ENCODE measurements at regions not wholly inside any gene's neighbourhood (a gene's known extent, or its start where the extent isn't known, plus 50 kb on each side); places are given as distances from the start of the nearest gene placed in this dataset.

DNA sequence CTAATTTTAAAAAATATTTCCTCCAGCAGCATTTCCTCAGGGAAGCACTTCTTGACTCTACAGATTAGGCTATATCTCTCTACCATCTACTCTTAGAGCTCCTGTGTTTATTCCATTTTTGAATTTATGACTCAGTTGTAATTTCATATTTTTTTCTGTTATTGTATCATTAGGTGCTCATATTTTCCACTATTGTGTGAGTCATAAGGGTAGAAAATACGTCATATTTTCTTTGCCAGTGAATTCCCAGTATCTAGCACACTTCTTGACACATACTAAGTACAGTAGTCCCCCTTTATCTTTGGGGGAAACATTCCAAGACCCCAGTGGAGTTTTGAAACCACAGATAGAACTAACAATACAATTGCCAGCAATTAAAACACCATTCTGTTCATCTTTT is 431.2 kb downstream of the GASK1B start:
- Histone ChIP-seq H3K4me3 (ENCODE audit: low read depth in 1 of 3, low read length in 3 of 3) (no peak overlapping the region), H3K27ac (ENCODE audit: low read depth in 1 of 2, low read length in 2 of 2) (no peak overlapping the region), H3K9ac (ENCODE audit: low read depth in 1 of 2, low read length in 2 of 2) (no peak overlapping the region), H3K9me3 (ENCODE audit: control insufficient read depth in 4 of 4, low read length in 3 of 4) (no peaks in the 10 kb centered on the region), H3K4me1 (ENCODE audit: control insufficient read depth in 4 of 4, insufficient read depth in 4 of 4, low read length in 3 of 4) (no peaks in the 10 kb centered on the region), H3K27me3 (ENCODE audit: control insufficient read depth in 4 of 4, insufficient read depth in 4 of 4, low read length in 3 of 4) (no peaks in the 10 kb centered on the region), H3K36me3 (ENCODE audit: control insufficient read depth in 4 of 4, insufficient read depth in 3 of 4, low read depth in 1 of 4, low read length in 3 of 4) (no peaks in the 10 kb centered on the region)
- no peak for DNase-seq (ENCODE audit: low spot score)
- TF ChIP-seq NR2F2 (IDR thresholded peaks at IDR 0.05) (no peak), GABPA (IDR thresholded peaks at IDR 0.05 in 1 of 2, conservative IDR thresholded peaks at IDR 0.05 in 1 of 2) (no peak), SP1 (IDR thresholded peaks at IDR 0.05) (no peak), TAF1 (conservative IDR thresholded peaks at IDR 0.05) (no peak), FOXA2 (IDR thresholded peaks at IDR 0.05) (no peak), HNF4G (IDR thresholded peaks at IDR 0.05) (no peak), RAD21 (IDR thresholded peaks at IDR 0.05) (no peak), YY1 (IDR thresholded peaks at IDR 0.05) (no peak)
- TF ChIP-seq, protein P1, sequence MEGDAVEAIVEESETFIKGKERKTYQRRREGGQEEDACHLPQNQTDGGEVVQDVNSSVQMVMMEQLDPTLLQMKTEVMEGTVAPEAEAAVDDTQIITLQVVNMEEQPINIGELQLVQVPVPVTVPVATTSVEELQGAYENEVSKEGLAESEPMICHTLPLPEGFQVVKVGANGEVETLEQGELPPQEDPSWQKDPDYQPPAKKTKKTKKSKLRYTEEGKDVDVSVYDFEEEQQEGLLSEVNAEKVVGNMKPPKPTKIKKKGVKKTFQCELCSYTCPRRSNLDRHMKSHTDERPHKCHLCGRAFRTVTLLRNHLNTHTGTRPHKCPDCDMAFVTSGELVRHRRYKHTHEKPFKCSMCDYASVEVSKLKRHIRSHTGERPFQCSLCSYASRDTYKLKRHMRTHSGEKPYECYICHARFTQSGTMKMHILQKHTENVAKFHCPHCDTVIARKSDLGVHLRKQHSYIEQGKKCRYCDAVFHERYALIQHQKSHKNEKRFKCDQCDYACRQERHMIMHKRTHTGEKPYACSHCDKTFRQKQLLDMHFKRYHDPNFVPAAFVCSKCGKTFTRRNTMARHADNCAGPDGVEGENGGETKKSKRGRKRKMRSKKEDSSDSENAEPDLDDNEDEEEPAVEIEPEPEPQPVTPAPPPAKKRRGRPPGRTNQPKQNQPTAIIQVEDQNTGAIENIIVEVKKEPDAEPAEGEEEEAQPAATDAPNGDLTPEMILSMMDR (IDR thresholded peaks at IDR 0.05; ENCODE audit: low read depth, low read length, missing input control) = no peak
- TF ChIP-seq, protein P2, sequence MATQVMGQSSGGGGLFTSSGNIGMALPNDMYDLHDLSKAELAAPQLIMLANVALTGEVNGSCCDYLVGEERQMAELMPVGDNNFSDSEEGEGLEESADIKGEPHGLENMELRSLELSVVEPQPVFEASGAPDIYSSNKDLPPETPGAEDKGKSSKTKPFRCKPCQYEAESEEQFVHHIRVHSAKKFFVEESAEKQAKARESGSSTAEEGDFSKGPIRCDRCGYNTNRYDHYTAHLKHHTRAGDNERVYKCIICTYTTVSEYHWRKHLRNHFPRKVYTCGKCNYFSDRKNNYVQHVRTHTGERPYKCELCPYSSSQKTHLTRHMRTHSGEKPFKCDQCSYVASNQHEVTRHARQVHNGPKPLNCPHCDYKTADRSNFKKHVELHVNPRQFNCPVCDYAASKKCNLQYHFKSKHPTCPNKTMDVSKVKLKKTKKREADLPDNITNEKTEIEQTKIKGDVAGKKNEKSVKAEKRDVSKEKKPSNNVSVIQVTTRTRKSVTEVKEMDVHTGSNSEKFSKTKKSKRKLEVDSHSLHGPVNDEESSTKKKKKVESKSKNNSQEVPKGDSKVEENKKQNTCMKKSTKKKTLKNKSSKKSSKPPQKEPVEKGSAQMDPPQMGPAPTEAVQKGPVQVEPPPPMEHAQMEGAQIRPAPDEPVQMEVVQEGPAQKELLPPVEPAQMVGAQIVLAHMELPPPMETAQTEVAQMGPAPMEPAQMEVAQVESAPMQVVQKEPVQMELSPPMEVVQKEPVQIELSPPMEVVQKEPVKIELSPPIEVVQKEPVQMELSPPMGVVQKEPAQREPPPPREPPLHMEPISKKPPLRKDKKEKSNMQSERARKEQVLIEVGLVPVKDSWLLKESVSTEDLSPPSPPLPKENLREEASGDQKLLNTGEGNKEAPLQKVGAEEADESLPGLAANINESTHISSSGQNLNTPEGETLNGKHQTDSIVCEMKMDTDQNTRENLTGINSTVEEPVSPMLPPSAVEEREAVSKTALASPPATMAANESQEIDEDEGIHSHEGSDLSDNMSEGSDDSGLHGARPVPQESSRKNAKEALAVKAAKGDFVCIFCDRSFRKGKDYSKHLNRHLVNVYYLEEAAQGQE (IDR thresholded peaks at IDR 0.05) = no peak
- TF ChIP-seq, protein P3, sequence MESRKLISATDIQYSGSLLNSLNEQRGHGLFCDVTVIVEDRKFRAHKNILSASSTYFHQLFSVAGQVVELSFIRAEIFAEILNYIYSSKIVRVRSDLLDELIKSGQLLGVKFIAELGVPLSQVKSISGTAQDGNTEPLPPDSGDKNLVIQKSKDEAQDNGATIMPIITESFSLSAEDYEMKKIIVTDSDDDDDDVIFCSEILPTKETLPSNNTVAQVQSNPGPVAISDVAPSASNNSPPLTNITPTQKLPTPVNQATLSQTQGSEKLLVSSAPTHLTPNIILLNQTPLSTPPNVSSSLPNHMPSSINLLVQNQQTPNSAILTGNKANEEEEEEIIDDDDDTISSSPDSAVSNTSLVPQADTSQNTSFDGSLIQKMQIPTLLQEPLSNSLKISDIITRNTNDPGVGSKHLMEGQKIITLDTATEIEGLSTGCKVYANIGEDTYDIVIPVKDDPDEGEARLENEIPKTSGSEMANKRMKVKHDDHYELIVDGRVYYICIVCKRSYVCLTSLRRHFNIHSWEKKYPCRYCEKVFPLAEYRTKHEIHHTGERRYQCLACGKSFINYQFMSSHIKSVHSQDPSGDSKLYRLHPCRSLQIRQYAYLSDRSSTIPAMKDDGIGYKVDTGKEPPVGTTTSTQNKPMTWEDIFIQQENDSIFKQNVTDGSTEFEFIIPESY (IDR thresholded peaks at IDR 0.05) = no peak
- 78% methylated on average over 1 of the region's 1 CpG for WGBS

DNA sequence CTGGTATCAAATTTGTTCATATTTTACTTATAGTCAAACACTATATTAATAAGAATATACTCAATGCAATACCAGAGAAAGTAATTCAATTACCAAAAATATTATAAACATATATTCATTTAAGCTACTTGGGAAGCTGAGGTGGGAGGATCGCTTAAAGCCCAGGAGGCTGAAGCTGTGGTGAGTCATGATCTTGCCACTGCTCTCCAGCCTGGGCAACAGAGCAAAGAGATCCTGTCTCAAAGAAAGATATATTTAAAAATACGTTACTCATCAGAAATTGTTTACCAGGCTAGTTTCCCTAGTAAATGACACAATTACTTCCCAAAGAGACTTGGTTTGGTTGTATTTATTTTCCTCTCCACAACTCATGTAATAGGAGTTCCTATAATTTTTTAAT is 433.6 kb downstream of the GASK1B start:
- Histone ChIP-seq H3K27me3 (ENCODE audit: control insufficient read depth in 4 of 4, insufficient read depth in 4 of 4, low read length in 3 of 4) (no peaks in the 10 kb centered on the region), H3K36me3 (ENCODE audit: control insufficient read depth in 4 of 4, insufficient read depth in 3 of 4, low read depth in 1 of 4, low read length in 3 of 4) (no peaks in the 10 kb centered on the region), H3K9ac (ENCODE audit: low read depth in 1 of 2, low read length in 2 of 2) (no peak overlapping the region), H3K9me3 (ENCODE audit: control insufficient read depth in 4 of 4, low read length in 3 of 4) (no peaks in the 10 kb centered on the region), H3K27ac (ENCODE audit: low read depth in 1 of 2, low read length in 2 of 2) (no peak overlapping the region), H3K4me1 (ENCODE audit: control insufficient read depth in 4 of 4, insufficient read depth in 4 of 4, low read length in 3 of 4) (no peaks in the 10 kb centered on the region), H3K4me3 (ENCODE audit: low read depth in 1 of 3, low read length in 3 of 3) (no peak overlapping the region)
- 87% methylated on average over 2 of the region's 2 CpGs for WGBS
- DNase-seq (ENCODE audit: low spot score) = no peak
- TF ChIP-seq SP1 (IDR thresholded peaks at IDR 0.05) (no peak), RXRA (IDR thresholded peaks at IDR 0.05) (no peak), HNF4A (conservative IDR thresholded peaks at IDR 0.05) (no peak), RAD21 (IDR thresholded peaks at IDR 0.05) (no peak), JUND (IDR thresholded peaks at IDR 0.05) (no peak), NR2F2 (IDR thresholded peaks at IDR 0.05) (no peak), FOXA2 (IDR thresholded peaks at IDR 0.05) (no peak), EGR1 (IDR thresholded peaks at IDR 0.05; ENCODE audit: low read depth in 2 of 2) (no peak), HNF4G (IDR thresholded peaks at IDR 0.05) (no peak), YY1 (IDR thresholded peaks at IDR 0.05) (no peak)
- TF ChIP-seq, protein P4, sequence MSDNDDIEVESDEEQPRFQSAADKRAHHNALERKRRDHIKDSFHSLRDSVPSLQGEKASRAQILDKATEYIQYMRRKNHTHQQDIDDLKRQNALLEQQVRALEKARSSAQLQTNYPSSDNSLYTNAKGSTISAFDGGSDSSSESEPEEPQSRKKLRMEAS (IDR thresholded peaks at IDR 0.05) = no peak
- TF ChIP-seq, protein P1 (IDR thresholded peaks at IDR 0.05; ENCODE audit: low read depth, low read length, missing input control) = no peak
- TF ChIP-seq, protein P3 (IDR thresholded peaks at IDR 0.05) = no peak
- TF ChIP-seq, protein P5, sequence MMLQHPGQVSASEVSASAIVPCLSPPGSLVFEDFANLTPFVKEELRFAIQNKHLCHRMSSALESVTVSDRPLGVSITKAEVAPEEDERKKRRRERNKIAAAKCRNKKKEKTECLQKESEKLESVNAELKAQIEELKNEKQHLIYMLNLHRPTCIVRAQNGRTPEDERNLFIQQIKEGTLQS (IDR thresholded peaks at IDR 0.05) = no peak
